Endothelial cell (in vitro differentiated cells): ENCODE measurements at regions not wholly inside any gene's neighbourhood (a gene's known extent, or its start where the extent isn't known, plus 50 kb on each side); places are given as distances from the start of the nearest gene placed in this dataset.

ENCODE experiments used
- DNase-seq: peaks from one replicate; pipeline ENCODE4 v3.0.0; 2021; ENCODE audit warnings: low spot score
- H3K27ac Mint-ChIP-seq: one replicate; pipeline ENCODE4 v1.8.0; 2021; ENCODE audit warnings: mixed read lengths, inconsistent platforms; ENCODE audit not compliant: unreplicated experiment
- H3K27me3 Mint-ChIP-seq: one replicate; pipeline ENCODE4 v1.8.0; 2021; ENCODE audit warnings: mild to moderate bottlenecking, moderate library complexity, mixed read lengths, inconsistent platforms; ENCODE audit not compliant: unreplicated experiment
- H3K36me3 Mint-ChIP-seq: one replicate; pipeline ENCODE4 v1.8.0; 2021; ENCODE audit warnings: mild to moderate bottlenecking, low read depth, mixed read lengths, inconsistent platforms; ENCODE audit not compliant: unreplicated experiment
- H3K4me1 Mint-ChIP-seq: one replicate; pipeline ENCODE4 v1.8.0; 2021; ENCODE audit warnings: mild to moderate bottlenecking, mixed read lengths, inconsistent platforms; ENCODE audit not compliant: unreplicated experiment
- H3K4me3 Mint-ChIP-seq: one replicate; pipeline ENCODE4 v1.8.0; 2021; ENCODE audit warnings: mild to moderate bottlenecking, mixed read lengths, inconsistent platforms; ENCODE audit not compliant: unreplicated experiment
- H3K9me3 Mint-ChIP-seq: one replicate; pipeline ENCODE4 v1.8.0; 2021; ENCODE audit warnings: mixed read lengths, inconsistent platforms; ENCODE audit not compliant: unreplicated experiment
- CTCF ChIP-seq: fragments of 200-600 bp; sonication (generic); IDR thresholded peaks from one replicate; pipeline ENCODE4 v1.5.0; 2021; ENCODE audit warnings: antibody characterized with exemption; ENCODE audit not compliant: unreplicated experiment

GRCh38 chr16:86364653-86365380, 145.5 kb upstream of the FOXF1 start:
- no peaks in the 10 kb centered on the region for H3K9me3 Mint-ChIP-seq
- DNase-seq, result no peak
- no peak overlapping the region for H3K27ac Mint-ChIP-seq
- H3K4me3 Mint-ChIP-seq, result peak overlapping the region; percentile 14
- peaks cover 2% of the 10 kb centered on the region for H3K27me3 Mint-ChIP-seq
- TF ChIP-seq CTCF, result no peak
- H3K36me3 Mint-ChIP-seq, result no peaks in the 10 kb centered on the region
- H3K4me1 Mint-ChIP-seq, result no peaks in the 10 kb centered on the region

GRCh38 chr16:86365513-86366273, 144.6 kb upstream of the FOXF1 start:
- Mint-ChIP-seq H3K4me1 (no peaks in the 10 kb centered on the region), H3K36me3 (no peaks in the 10 kb centered on the region), H3K4me3 (no peak overlapping the region), H3K27me3 (peaks cover 2% of the 10 kb centered on the region), H3K9me3 (no peaks in the 10 kb centered on the region), H3K27ac (no peak overlapping the region)
- no peak for TF ChIP-seq CTCF
- DNase-seq, result no peak

GRCh38 chr16:86366481-86366880, 143.8 kb upstream of the FOXF1 start:
- no peak for TF ChIP-seq CTCF
- Mint-ChIP-seq H3K9me3 (no peaks in the 10 kb centered on the region), H3K36me3 (no peaks in the 10 kb centered on the region), H3K4me1 (no peaks in the 10 kb centered on the region), H3K27me3 (no peaks in the 10 kb centered on the region), H3K27ac (no peak overlapping the region), H3K4me3 (no peak overlapping the region)
- DNase-seq, result no peak

- Mint-ChIP-seq H3K27me3 (no peaks in the 10 kb centered on the region), H3K36me3 (no peaks in the 10 kb centered on the region), H3K4me1 (no peaks in the 10 kb centered on the region), H3K27ac (no peak overlapping the region), H3K9me3 (no peaks in the 10 kb centered on the region), H3K4me3 (no peak overlapping the region)
- DNase-seq, result no peak
- no peak for TF ChIP-seq CTCF
Observed at GRCh38 chr16:86367291-86368072, 142.8 kb upstream of the FOXF1 start.
